Neural progenitor cell (in vitro differentiated cells): ENCODE measurements at regions not wholly inside any gene's neighbourhood (a gene's known extent, or its start where the extent isn't known, plus 50 kb on each side); places are given as distances from the start of the nearest gene placed in this dataset.

ENCODE experiments used
- CTCF ChIP-seq: fragments of 200-600 bp; sonication (generic); IDR thresholded peaks from 2 replicates; pipeline ENCODE4 v1.5.1; 2017; ENCODE audit warnings: antibody characterized with exemption, mild to moderate bottlenecking
- EZH2 ChIP-seq: fragments of 200-600 bp; sonication (generic); IDR thresholded peaks from 2 replicates; pipeline ENCODE4 v1.6.1; 2017; ENCODE audit warnings: antibody characterized with exemption, mild to moderate bottlenecking, moderate library complexity

GRCh38 chr12:124397399-124397679, 102.4 kb downstream of the RFLNA start:
- TF ChIP-seq CTCF = no peak
- TF ChIP-seq EZH2 = no peak
